Activated naive CD8-positive, alpha-beta T cell (primary cell): ENCODE measurements at regions not wholly inside any gene's neighbourhood (a gene's known extent, or its start where the extent isn't known, plus 50 kb on each side); places are given as distances from the start of the nearest gene placed in this dataset.

Experiments used
- H3K27ac Mint-ChIP-seq: one replicate; pipeline ENCODE4 v1.8.0; 2021; ENCODE audit warnings: mixed read lengths
- H3K27me3 Mint-ChIP-seq: one replicate; pipeline ENCODE4 v1.8.0; 2021; ENCODE audit warnings: mixed read lengths
- H3K36me3 Mint-ChIP-seq: one replicate; pipeline ENCODE4 v1.8.0; 2021; ENCODE audit warnings: mixed read lengths
- H3K4me1 Mint-ChIP-seq: one replicate; pipeline ENCODE4 v1.8.0; 2021; ENCODE audit warnings: low read depth, mixed read lengths
- H3K4me3 Mint-ChIP-seq: one replicate; pipeline ENCODE4 v1.8.0; 2021; ENCODE audit warnings: mild to moderate bottlenecking, mixed read lengths
- H3K9me3 Mint-ChIP-seq: one replicate; pipeline ENCODE4 v1.8.0; 2021; ENCODE audit warnings: low read depth, mixed read lengths

GRCh38 chr2:2939078-2939795 lies 438.4 kb downstream of the EIPR1 start:
- H3K4me1 Mint-ChIP-seq: no peaks in the 10 kb centered on the region
- no peak overlapping the region for H3K4me3 Mint-ChIP-seq
- H3K27ac Mint-ChIP-seq: no peak overlapping the region
- H3K9me3 Mint-ChIP-seq: peaks cover 5% of the 10 kb centered on the region
- H3K27me3 Mint-ChIP-seq: peaks cover 1% of the 10 kb centered on the region
- H3K36me3 Mint-ChIP-seq: peaks cover 3% of the 10 kb centered on the region

- H3K4me3 Mint-ChIP-seq: no peak overlapping the region
- peaks cover 1% of the 10 kb centered on the region for H3K27me3 Mint-ChIP-seq
- H3K27ac Mint-ChIP-seq: no peak overlapping the region
- H3K36me3 Mint-ChIP-seq: no peaks in the 10 kb centered on the region
- H3K4me1 Mint-ChIP-seq: no peaks in the 10 kb centered on the region
- no peaks in the 10 kb centered on the region for H3K9me3 Mint-ChIP-seq
These were observed 439.1 kb downstream of the EIPR1 start for GRCh38 chr2:2938481-2938880.

- Mint-ChIP-seq H3K4me1 (no peaks in the 10 kb centered on the region), H3K27ac (no peak overlapping the region), H3K36me3 (no peaks in the 10 kb centered on the region), H3K27me3 (peaks cover 3% of the 10 kb centered on the region), H3K4me3 (no peak overlapping the region), H3K9me3 (no peaks in the 10 kb centered on the region)
These were observed 442.0 kb downstream of the EIPR1 start for GRCh38 chr2:2935445-2936149.

- Mint-ChIP-seq H3K27me3 (peaks cover 7% of the 10 kb centered on the region), H3K4me1 (no peaks in the 10 kb centered on the region), H3K27ac (no peak overlapping the region), H3K4me3 (no peak overlapping the region), H3K9me3 (peaks cover 11% of the 10 kb centered on the region), H3K36me3 (no peaks in the 10 kb centered on the region)
These were observed 444.2 kb downstream of the EIPR1 start for GRCh38 chr2:2933426-2933825.

GRCh38 chr2:2932692-2933305 lies 444.8 kb downstream of the EIPR1 start:
- Mint-ChIP-seq H3K4me1 (no peaks in the 10 kb centered on the region), H3K36me3 (no peaks in the 10 kb centered on the region), H3K27ac (no peak overlapping the region), H3K27me3 (peaks cover 7% of the 10 kb centered on the region), H3K4me3 (no peak overlapping the region), H3K9me3 (peaks cover 11% of the 10 kb centered on the region)

- no peak overlapping the region for H3K27ac Mint-ChIP-seq
- no peak overlapping the region for H3K4me3 Mint-ChIP-seq
- H3K9me3 Mint-ChIP-seq: peaks cover 11% of the 10 kb centered on the region
- no peaks in the 10 kb centered on the region for H3K4me1 Mint-ChIP-seq
- H3K36me3 Mint-ChIP-seq: no peaks in the 10 kb centered on the region
- H3K27me3 Mint-ChIP-seq: peaks cover 7% of the 10 kb centered on the region
These were observed 445.4 kb downstream of the EIPR1 start for GRCh38 chr2:2932189-2932588.

GRCh38 chr2:2931318-2932075 lies 446.1 kb downstream of the EIPR1 start:
- Mint-ChIP-seq H3K27me3 (peaks cover 7% of the 10 kb centered on the region), H3K27ac (no peak overlapping the region), H3K9me3 (peaks cover 11% of the 10 kb centered on the region), H3K4me1 (no peaks in the 10 kb centered on the region), H3K4me3 (no peak overlapping the region), H3K36me3 (no peaks in the 10 kb centered on the region)

- Mint-ChIP-seq H3K9me3 (peaks cover 11% of the 10 kb centered on the region), H3K4me3 (no peak overlapping the region), H3K27me3 (peaks cover 7% of the 10 kb centered on the region), H3K4me1 (no peaks in the 10 kb centered on the region), H3K36me3 (no peaks in the 10 kb centered on the region), H3K27ac (no peak overlapping the region)
These were observed 446.8 kb downstream of the EIPR1 start for GRCh38 chr2:2930841-2931240.

GRCh38 chr2:2926858-2927175 lies 450.8 kb downstream of the EIPR1 start:
- Mint-ChIP-seq H3K4me1 (no peaks in the 10 kb centered on the region), H3K36me3 (no peaks in the 10 kb centered on the region), H3K9me3 (peaks cover 11% of the 10 kb centered on the region), H3K27ac (no peak overlapping the region), H3K4me3 (no peak overlapping the region), H3K27me3 (peaks cover 7% of the 10 kb centered on the region)

- Mint-ChIP-seq H3K4me1 (no peaks in the 10 kb centered on the region), H3K4me3 (no peak overlapping the region), H3K9me3 (peaks cover 11% of the 10 kb centered on the region), H3K27me3 (peaks cover 6% of the 10 kb centered on the region), H3K36me3 (no peaks in the 10 kb centered on the region), H3K27ac (no peak overlapping the region)
These were observed 451.4 kb downstream of the EIPR1 start for GRCh38 chr2:2926009-2926857.

GRCh38 chr2:2922156-2922555 lies 455.5 kb downstream of the EIPR1 start:
- Mint-ChIP-seq H3K27ac (no peak overlapping the region), H3K27me3 (no peaks in the 10 kb centered on the region), H3K9me3 (no peaks in the 10 kb centered on the region), H3K4me3 (no peak overlapping the region), H3K36me3 (no peaks in the 10 kb centered on the region), H3K4me1 (no peaks in the 10 kb centered on the region)

GRCh38 chr2:2921011-2921720 lies 456.5 kb downstream of the EIPR1 start:
- Mint-ChIP-seq H3K9me3 (peaks cover under 1% of the 10 kb centered on the region), H3K4me3 (no peak overlapping the region), H3K27ac (no peak overlapping the region), H3K4me1 (no peaks in the 10 kb centered on the region), H3K36me3 (no peaks in the 10 kb centered on the region), H3K27me3 (no peaks in the 10 kb centered on the region)

GRCh38 chr2:2919574-2920365 lies 457.8 kb downstream of the EIPR1 start:
- Mint-ChIP-seq H3K36me3 (no peaks in the 10 kb centered on the region), H3K27ac (no peak overlapping the region), H3K9me3 (peaks cover 4% of the 10 kb centered on the region), H3K4me3 (no peak overlapping the region), H3K4me1 (no peaks in the 10 kb centered on the region), H3K27me3 (peaks cover 2% of the 10 kb centered on the region)
